GM19372 (cell line): ENCODE measurements at regions not wholly inside any gene's neighbourhood (a gene's known extent, or its start where the extent isn't known, plus 50 kb on each side); places are given as distances from the start of the nearest gene placed in this dataset.

ENCODE experiments used
- ATAC-seq: cut with Tn5 transposase; IDR thresholded peaks from one replicate; pipeline ENCODE4 v1.9.1; 2021; ENCODE audit warnings: mild to moderate bottlenecking, low read depth, moderate library complexity; ENCODE audit not compliant: unreplicated experiment

DNA sequence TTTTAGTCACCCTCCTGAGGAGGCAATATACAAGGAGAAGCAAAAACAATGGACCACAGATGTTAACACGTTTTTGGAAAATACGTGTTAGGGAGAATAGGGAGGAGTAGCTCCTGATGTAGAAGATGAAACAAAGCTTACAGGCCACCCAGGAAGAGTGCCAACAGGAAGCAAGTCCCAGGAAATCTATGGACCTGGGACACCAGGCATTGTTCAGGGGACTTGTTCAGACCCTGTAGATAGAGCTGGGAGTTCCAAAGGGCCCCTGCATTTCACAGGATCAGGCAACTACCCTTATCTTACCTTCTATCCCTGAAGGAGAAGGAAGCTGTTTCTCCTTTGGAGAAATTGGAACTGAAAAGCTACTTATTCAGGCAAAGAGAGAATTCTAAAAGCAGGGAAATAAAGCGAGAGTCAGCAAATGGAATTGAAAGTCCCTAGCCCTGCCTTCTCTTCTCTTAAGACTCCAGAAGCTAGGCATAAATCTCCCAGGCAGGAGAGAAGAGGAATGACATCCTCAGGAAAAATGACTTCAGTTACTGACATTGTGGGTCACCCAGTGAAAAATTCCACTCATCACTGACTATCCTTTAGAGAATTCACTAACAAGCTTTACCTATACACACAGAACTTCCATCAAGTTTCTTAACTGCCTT is 77.7 kb upstream of the FAM3C start:
- no peak for ATAC-seq

DNA sequence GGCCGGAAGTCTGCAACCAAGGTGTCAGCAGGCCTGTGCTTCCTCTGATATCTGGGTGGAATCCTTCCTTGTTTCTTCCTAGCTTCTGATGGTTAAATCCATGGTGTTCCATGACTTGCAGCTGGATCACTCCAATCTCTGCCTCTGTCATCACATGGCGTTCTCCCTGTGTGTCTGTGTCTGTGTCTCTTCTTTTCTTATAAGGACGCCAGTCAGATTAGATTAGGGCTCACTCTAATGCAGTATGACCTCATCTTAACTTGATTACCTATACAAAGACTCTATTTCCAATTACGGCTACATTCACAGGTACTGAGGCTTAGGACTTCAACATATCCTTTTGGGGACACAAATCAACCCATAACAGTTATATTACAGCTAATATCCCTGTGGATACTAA is 70.3 kb upstream of the FAM3C start:
- no peak for ATAC-seq

DNA sequence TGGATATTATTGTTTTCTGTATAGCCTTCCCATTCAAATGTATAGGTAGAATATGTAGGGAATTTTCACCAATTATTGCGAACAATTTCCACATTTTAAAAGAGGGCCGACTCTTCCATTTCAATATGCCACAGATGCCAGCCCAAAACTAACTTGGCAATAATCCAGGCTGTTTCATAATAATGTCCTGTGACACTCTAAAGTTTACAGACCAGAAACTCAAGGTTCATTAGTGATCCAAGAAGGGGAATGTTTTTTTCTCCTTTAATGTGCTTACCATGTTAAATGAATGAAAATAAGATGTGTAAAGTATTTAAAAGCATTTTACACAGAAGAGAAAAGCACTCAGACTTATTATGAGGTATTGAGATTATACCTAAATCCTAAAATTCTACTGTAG is 63.0 kb upstream of the FAM3C start:
- ATAC-seq = no peak

DNA sequence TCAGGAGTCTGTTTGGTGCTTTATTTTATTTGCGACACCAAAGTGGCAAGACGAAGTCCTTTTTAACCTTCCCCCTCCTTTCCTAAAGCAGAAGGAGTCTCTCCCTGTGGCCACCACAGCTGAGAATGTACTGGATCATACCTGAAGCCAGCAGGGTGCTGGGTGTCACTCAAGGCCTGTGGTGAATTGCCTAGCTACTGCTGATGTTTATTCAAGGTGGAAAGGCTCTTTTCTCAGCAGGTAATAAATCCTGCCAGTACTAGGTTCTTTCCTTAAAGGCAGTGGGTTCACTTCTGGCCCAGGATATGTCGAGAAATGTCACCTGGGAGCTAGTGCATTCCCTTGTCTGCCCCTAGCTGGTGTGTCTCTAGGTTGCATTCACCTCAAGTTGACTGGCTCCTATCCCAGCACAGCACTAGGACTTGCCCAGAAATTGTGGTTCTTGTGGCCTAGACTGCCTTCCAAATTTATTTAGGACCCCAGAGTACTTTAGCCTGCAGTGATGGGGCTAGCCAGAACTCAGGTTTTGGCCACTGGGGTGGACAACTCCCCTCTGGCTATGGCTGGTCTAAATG is 60.8 kb upstream of the FAM3C start:
- ATAC-seq = no peak

DNA sequence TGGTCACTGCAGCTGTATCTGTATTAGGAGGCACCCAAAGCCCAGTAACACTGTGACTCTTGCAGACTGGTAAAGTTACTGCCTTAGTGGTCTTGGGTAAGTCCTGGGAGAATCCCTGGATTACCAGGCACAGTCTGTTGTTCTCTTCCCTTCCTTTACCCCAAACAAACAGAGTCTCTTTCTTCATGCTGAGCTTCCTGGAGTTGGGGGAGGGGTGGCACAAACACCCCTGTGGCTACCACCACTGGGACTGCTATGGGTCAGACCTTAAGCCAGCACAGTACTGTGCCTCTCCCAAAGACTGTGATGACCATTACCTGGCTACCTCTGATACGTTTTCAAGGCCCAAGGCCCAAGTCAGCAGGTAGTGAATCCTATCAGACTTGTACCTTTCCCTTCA is 59.9 kb upstream of the FAM3C start:
- no peak for ATAC-seq

DNA sequence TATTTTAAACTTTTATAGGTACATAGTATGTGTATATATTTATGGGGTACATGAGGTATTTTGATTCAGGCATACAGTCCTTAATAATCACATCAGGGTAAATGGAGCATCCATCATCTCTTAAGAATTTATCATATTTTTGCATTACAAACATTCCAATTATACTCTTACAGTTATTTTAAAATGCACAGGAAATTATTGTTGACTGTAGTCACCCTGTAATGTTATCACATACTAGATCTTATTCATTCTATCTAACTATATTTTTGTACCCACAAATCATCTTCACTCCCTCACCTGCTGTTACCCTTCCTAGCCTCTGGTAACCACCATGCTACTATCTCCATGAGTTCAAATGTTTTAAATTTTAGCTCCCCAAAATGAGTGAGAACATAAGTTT is 56.3 kb upstream of the FAM3C start:
- no peak for ATAC-seq

DNA sequence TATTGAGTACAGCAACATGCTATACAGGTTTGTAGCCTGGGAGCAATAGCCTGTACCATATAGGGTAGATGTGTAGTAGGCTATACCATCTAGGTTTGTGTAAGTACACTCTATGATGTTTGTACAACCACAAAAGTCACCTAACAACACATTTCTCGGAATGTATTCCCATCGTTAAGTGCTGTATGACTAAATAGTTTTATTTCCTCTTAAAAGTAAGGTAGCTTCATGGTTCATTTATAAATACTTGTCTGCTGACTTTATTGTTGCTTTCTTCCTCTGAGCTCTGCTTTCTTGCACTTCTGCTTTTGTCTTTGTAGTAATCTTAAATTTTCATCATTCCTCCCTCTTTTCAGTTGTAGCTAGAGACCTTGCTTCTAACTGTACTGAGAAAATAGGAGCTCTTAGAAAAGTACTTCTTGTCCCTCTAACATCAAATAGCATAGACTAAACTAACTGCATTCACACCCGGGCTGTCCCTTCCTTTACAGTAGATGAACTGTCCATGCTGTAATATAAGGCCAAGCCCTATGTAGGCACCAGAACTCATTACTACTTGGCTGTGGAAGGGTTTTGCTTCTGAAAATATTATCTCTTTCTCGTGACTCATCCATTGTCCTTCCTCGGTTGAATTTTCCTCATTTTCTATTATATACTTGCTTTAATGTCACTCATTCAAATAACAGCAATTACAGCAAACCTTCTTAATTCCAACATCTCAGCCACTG is 55.4 kb upstream of the FAM3C start:
- ATAC-seq = no peak

DNA sequence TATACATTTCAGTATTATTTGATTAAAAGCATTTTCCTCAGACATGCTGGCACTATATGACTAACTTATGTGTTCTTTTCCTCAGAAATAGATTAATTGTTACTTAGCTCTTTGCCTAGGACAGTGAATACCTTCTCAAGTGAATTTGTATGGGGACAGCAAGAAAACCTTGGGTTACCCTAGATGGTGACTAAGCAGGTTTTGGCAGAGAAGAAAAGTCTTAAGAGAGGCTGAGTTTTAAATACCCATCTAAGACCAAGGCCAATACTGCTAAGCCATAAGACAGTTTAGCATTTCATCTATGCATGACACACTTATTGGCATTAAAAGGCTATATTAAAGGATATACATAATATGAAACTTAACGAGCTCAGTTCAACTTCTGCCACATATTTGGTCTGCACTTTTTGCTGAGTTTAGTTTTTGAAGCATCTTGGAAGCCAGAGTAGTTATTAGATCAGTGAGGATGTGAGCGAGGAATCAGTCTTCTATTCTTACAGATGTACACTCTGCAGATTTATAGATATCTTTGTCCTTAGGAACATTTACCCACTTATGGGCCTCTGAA is 54.6 kb upstream of the FAM3C start:
- no peak for ATAC-seq

DNA sequence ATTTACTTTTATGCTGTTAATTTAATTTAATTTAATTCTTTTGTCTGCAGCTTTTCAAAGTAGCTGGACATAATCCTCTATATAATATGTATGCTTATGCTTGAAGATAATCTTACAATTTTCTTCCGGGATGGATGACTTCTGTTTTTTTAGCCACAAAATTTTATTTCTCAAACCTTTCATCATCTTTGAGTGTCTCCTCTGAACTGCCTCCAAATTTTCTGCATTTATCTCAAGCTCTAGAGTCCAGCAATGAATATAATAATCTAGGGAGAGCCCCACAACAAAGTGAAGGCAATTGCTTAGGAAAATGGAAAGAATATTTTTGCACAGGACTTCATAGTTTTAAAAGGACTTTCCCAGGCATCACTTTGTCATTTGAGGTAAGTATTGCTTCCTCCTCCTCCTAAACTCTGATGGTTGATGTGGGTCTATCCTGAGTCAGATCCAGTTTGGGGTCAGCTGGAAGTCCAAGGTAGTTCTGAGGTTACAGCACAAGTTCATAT is 53.7 kb upstream of the FAM3C start:
- no peak for ATAC-seq

DNA sequence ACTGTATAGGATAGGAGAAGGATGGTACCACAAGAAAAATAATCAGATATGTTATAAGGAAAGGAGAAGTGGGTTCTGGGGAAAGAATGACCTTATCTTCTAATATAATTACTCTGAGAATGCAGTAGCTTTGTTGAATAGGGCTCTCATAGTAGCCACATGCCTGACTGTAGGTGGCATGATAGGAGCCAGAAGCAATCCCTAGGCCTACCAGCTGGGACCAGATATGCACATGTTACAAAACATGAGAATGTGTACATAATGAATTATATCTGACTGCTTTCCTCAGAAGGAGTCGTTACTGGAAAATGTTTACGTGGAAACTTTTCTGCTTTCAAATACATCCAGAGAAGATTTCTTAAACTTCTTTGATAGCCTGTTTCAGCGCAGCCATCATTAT is 53.2 kb upstream of the FAM3C start:
- ATAC-seq = no peak

DNA sequence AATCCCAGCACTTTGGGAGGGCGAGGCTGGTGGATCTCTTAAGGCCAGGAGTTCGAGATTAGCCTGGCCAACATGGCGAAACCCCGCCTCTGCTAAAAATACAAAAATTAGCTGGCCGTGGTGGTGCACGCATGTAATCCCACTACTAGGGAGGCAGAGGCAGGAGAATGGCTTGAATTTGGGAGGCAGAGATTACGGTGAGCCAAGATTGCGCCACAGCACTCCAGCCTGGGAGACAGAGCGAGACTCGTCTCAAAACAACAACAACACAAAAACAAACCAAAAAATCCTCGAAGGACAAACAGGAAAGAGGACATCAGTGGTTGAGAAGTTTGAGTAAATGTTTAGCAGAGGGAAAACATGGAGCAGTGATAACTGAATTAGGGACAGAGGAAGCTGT is 52.3 kb upstream of the FAM3C start:
- no peak for ATAC-seq

DNA sequence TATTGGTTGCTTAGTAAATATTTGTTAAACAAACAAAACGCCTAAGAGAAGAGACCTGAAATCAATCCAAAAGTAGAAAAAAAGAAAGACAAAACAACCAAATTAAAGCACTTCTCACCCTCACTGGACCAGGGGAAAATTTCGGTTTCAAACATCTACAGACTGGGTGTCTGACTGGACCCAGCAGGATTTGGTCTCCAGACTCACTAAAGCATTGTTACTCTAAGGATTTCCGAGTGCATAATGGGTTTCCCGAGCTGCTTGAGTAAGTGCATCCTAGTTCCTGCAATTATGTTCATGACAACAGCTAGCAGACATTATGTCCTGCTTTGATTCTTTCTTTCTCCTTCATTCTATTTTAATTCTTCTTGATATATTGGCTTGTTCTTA is 51.8 kb upstream of the FAM3C start:
- ATAC-seq = no peak

DNA sequence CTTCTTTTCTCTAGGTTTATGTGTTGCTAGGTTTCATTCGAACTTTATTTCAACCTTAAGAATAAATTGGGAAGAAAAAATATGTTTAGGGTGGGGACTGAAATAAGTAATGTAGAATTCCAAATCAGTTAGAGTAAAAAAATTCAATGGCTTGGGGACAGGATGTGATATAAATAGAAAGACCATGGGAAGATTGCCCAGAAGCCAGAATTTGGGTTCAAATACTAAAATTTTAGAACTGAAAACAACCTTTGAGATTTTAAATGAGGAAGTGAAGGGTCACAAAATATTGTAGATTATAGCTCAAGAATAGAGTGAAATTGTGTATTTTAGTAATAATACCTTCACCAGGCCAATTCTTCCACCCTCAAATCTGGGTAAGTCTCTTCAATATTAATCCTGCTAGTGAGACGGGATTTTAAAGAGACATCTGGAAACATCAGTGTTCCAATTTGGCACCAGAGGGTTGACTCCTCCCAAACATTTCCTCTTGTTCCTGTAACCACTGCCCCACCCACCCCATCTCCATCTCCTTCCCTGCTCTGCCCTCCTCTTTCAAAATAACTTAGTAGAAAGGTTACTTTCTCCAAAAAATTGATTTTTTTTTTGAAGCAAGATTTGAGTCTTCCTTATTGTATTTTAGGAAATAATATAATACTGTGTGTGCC is 51.3 kb upstream of the FAM3C start:
- ATAC-seq = no peak

DNA sequence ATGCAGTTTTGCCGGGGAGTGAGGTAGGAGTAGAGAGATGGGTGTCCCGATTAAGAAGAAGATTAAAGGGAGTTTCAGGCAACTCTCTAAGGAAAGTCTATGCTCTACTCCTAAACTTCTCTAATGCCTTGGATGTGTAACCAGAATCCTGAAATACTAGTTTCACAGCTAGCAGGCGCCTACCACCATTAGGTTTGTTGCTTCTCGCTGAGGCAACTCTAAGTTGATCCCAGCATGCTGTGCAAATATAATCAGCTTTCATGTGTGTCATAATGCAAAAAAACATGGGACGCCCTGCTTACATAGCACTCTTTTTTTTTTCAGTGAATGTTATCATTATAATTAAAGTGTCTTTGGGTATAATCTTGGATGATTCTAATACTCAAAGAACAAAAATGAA is 50.4 kb upstream of the FAM3C start:
- no peak for ATAC-seq
